HG03520 (cell line): ENCODE measurements at regions not wholly inside any gene's neighbourhood (a gene's known extent, or its start where the extent isn't known, plus 50 kb on each side); places are given as distances from the start of the nearest gene placed in this dataset.
"Not testable (repeated sequence)": the region's sequence is repeated elsewhere in the genome, so short reads cannot be mapped to it uniquely, and the experiment has no call there.

Experiments
- ATAC-seq: cut with Tn5 transposase; IDR thresholded peaks from one replicate; pipeline ENCODE4 v1.9.1; 2021; ENCODE audit warnings: mild to moderate bottlenecking, moderate library complexity; ENCODE audit not compliant: unreplicated experiment

GRCh38 chr5:74404574-74405508 lies 235.7 kb downstream of the ENC1 start:
- ATAC-seq = no peak

GRCh38 chr5:74403771-74404170 lies 236.8 kb downstream of the ENC1 start:
- no peak for ATAC-seq

GRCh38 chr5:74402553-74402952 lies 238.0 kb downstream of the ENC1 start:
- no peak for ATAC-seq

GRCh38 chr5:74401946-74402320 lies 238.6 kb downstream of the ENC1 start:
- ATAC-seq = no peak

- no peak for ATAC-seq
These were observed 239.1 kb downstream of the ENC1 start for GRCh38 chr5:74401281-74401945.

- no peak for ATAC-seq
These were observed 240.5 kb downstream of the ENC1 start for GRCh38 chr5:74400067-74400466.

- no peak for ATAC-seq
These were observed 243.5 kb downstream of the ENC1 start for GRCh38 chr5:74396913-74397622.

GRCh38 chr5:74394916-74395880 lies 245.3 kb downstream of the ENC1 start:
- ATAC-seq = no peak

GRCh38 chr5:74394528-74394915 lies 246.0 kb downstream of the ENC1 start:
- ATAC-seq = no peak

GRCh38 chr5:74393943-74394342 lies 246.6 kb downstream of the ENC1 start:
- ATAC-seq = no peak

GRCh38 chr5:74392711-74393351 lies 247.7 kb downstream of the ENC1 start:
- no peak for ATAC-seq

GRCh38 chr5:74391410-74391809 lies 249.1 kb downstream of the ENC1 start:
- ATAC-seq = no peak

- no peak for ATAC-seq
These were observed 249.7 kb downstream of the ENC1 start for GRCh38 chr5:74390822-74391221.

GRCh38 chr5:74390306-74390637 lies 250.3 kb downstream of the ENC1 start:
- ATAC-seq = no peak

GRCh38 chr5:74389531-74390305 lies 250.8 kb downstream of the ENC1 start:
- no peak for ATAC-seq

- not testable (repeated sequence) for ATAC-seq
These were observed 252.1 kb downstream of the ENC1 start for GRCh38 chr5:74388411-74388810.

- no peak for ATAC-seq
These were observed 253.8 kb downstream of the ENC1 start for GRCh38 chr5:74386571-74387334.

- ATAC-seq = no peak
These were observed 255.7 kb downstream of the ENC1 start for GRCh38 chr5:74384851-74385250.
